Adipocyte (in vitro differentiated cells): ENCODE measurements at regions not wholly inside any gene's neighbourhood (a gene's known extent, or its start where the extent isn't known, plus 50 kb on each side); places are given as distances from the start of the nearest gene placed in this dataset.

ENCODE experiments used
- DNase-seq: peaks from one replicate; pipeline ENCODE4 v3.0.0-alpha.2; 2015; ENCODE audit warnings: low read depth
- H3K27me3 ChIP-seq: replicated peaks from 2 replicates; pipeline ENCODE4 v1.7.0; 2013; ENCODE audit warnings: mild to moderate bottlenecking, low read length, moderate library complexity; ENCODE audit not compliant: control insufficient read depth, insufficient read depth
- H3K36me3 ChIP-seq: 2 replicates; pipeline ENCODE4 v1.7.0; 2013; ENCODE audit warnings: low read length, mild to moderate bottlenecking, moderate library complexity; ENCODE audit not compliant: control insufficient read depth, insufficient read depth, severe bottlenecking
- H3K4me1 ChIP-seq: 2 replicates; pipeline ENCODE4 v1.7.0; 2013; ENCODE audit warnings: mild to moderate bottlenecking, low read length, moderate library complexity; ENCODE audit not compliant: control insufficient read depth, insufficient read depth
- H3K4me3 ChIP-seq: 2 replicates; pipeline ENCODE4 v1.7.0; 2013; ENCODE audit warnings: mild to moderate bottlenecking, low read length, moderate library complexity
- H3K9ac ChIP-seq: 2 replicates; pipeline ENCODE4 v1.7.0; 2013; ENCODE audit warnings: mild to moderate bottlenecking, low read length, moderate library complexity
- H3K9me3 ChIP-seq: 2 replicates; pipeline ENCODE4 v1.7.0; 2013; ENCODE audit warnings: mild to moderate bottlenecking, low read length, moderate library complexity; ENCODE audit not compliant: control insufficient read depth

- Histone ChIP-seq H3K9ac (no peak overlapping the region), H3K4me1 (no peaks in the 10 kb centered on the region), H3K36me3 (no peaks in the 10 kb centered on the region), H3K27me3 (peaks cover 65% of the 10 kb centered on the region), H3K9me3 (no peaks in the 10 kb centered on the region), H3K4me3 (no peak overlapping the region)
- peak; percentile 39 for DNase-seq
Observed at GRCh38 chr5:168023191-168023590, 268.3 kb upstream of the WWC1 start.

GRCh38 chr5:168024306-168024705, 267.1 kb upstream of the WWC1 start:
- Histone ChIP-seq H3K4me3 (no peak overlapping the region), H3K36me3 (no peaks in the 10 kb centered on the region)
- no peak for DNase-seq

GRCh38 chr5:168027007-168027406, 264.4 kb upstream of the WWC1 start:
- H3K9me3 ChIP-seq = peaks cover 7% of the 10 kb centered on the region
- no peaks in the 10 kb centered on the region for H3K4me1 ChIP-seq
- H3K9ac ChIP-seq = no peak overlapping the region
- DNase-seq = no peak
- no peak overlapping the region for H3K4me3 ChIP-seq
- H3K36me3 ChIP-seq = no peaks in the 10 kb centered on the region
- H3K27me3 ChIP-seq = peaks cover 60% of the 10 kb centered on the region

More at GRCh38 chr5:168024306-168024705, 267.1 kb upstream of the WWC1 start:
- peaks cover 71% of the 10 kb centered on the region for H3K27me3 ChIP-seq
- H3K4me1 ChIP-seq = no peaks in the 10 kb centered on the region
- peaks cover 6% of the 10 kb centered on the region for H3K9me3 ChIP-seq
- H3K9ac ChIP-seq = no peak overlapping the region

GRCh38 chr5:168030912-168031311, 260.5 kb upstream of the WWC1 start:
- peaks cover 7% of the 10 kb centered on the region for H3K9me3 ChIP-seq
- no peaks in the 10 kb centered on the region for H3K36me3 ChIP-seq
- no peak overlapping the region for H3K9ac ChIP-seq
- H3K4me3 ChIP-seq = no peak overlapping the region
- peaks cover 49% of the 10 kb centered on the region for H3K27me3 ChIP-seq
- DNase-seq = no peak
- no peaks in the 10 kb centered on the region for H3K4me1 ChIP-seq

- no peak overlapping the region for H3K9ac ChIP-seq
- DNase-seq = no peak
- no peaks in the 10 kb centered on the region for H3K4me1 ChIP-seq
- H3K9me3 ChIP-seq = peaks cover 7% of the 10 kb centered on the region
- H3K4me3 ChIP-seq = no peak overlapping the region
- no peaks in the 10 kb centered on the region for H3K36me3 ChIP-seq
- H3K27me3 ChIP-seq = peaks cover 47% of the 10 kb centered on the region
Observed at GRCh38 chr5:168031614-168032013, 259.8 kb upstream of the WWC1 start.

- no peaks in the 10 kb centered on the region for H3K36me3 ChIP-seq
- no peaks in the 10 kb centered on the region for H3K9me3 ChIP-seq
- H3K4me3 ChIP-seq = no peak overlapping the region
- DNase-seq = no peak
- no peaks in the 10 kb centered on the region for H3K4me1 ChIP-seq
- no peak overlapping the region for H3K9ac ChIP-seq
- peaks cover 45% of the 10 kb centered on the region for H3K27me3 ChIP-seq
Observed at GRCh38 chr5:168039039-168039438, 252.4 kb upstream of the WWC1 start.

GRCh38 chr5:168039566-168040248, 251.7 kb upstream of the WWC1 start:
- no peaks in the 10 kb centered on the region for H3K9me3 ChIP-seq

GRCh38 chr5:168041583-168041982, 249.9 kb upstream of the WWC1 start:
- Histone ChIP-seq H3K27me3 (peaks cover 42% of the 10 kb centered on the region), H3K36me3 (no peaks in the 10 kb centered on the region)

More at GRCh38 chr5:168039566-168040248, 251.7 kb upstream of the WWC1 start:
- H3K4me3 ChIP-seq = no peak overlapping the region
- DNase-seq = no peak
- H3K36me3 ChIP-seq = no peaks in the 10 kb centered on the region
- no peak overlapping the region for H3K9ac ChIP-seq
- peaks cover 45% of the 10 kb centered on the region for H3K27me3 ChIP-seq
- H3K4me1 ChIP-seq = no peaks in the 10 kb centered on the region

GRCh38 chr5:168042284-168043068, 249.0 kb upstream of the WWC1 start:
- Histone ChIP-seq H3K36me3 (no peaks in the 10 kb centered on the region), H3K27me3 (peaks cover 42% of the 10 kb centered on the region), H3K4me3 (no peak overlapping the region), H3K9me3 (no peaks in the 10 kb centered on the region), H3K9ac (no peak overlapping the region), H3K4me1 (no peaks in the 10 kb centered on the region)
- DNase-seq = peak; percentile 20

More at GRCh38 chr5:168041583-168041982, 249.9 kb upstream of the WWC1 start:
- DNase-seq = no peak
- no peaks in the 10 kb centered on the region for H3K9me3 ChIP-seq
- no peaks in the 10 kb centered on the region for H3K4me1 ChIP-seq
- H3K9ac ChIP-seq = no peak overlapping the region
- H3K4me3 ChIP-seq = no peak overlapping the region

- peaks cover 25% of the 10 kb centered on the region for H3K27me3 ChIP-seq
- no peak overlapping the region for H3K9ac ChIP-seq
- no peaks in the 10 kb centered on the region for H3K9me3 ChIP-seq
- no peaks in the 10 kb centered on the region for H3K36me3 ChIP-seq
- no peak for DNase-seq
- H3K4me3 ChIP-seq = no peak overlapping the region
- no peaks in the 10 kb centered on the region for H3K4me1 ChIP-seq
Observed at GRCh38 chr5:168046163-168046562, 245.3 kb upstream of the WWC1 start.

- DNase-seq = peak; percentile 13
- no peaks in the 10 kb centered on the region for H3K9me3 ChIP-seq
- no peak overlapping the region for H3K9ac ChIP-seq
- H3K36me3 ChIP-seq = no peaks in the 10 kb centered on the region
- H3K27me3 ChIP-seq = peaks cover 15% of the 10 kb centered on the region
- no peak overlapping the region for H3K4me3 ChIP-seq
- no peaks in the 10 kb centered on the region for H3K4me1 ChIP-seq
Observed at GRCh38 chr5:168047043-168047668, 244.3 kb upstream of the WWC1 start.
